SK-N-SH (cell line): ENCODE measurements at regions not wholly inside any gene's neighbourhood (a gene's known extent, or its start where the extent isn't known, plus 50 kb on each side); places are given as distances from the start of the nearest gene placed in this dataset.

Source experiments
- CTCF ChIA-PET: fragments of 300-600, 350-600 bp; formaldehyde crosslinking; extraction: SDS; loops from one replicate; lab custom pipeline; 2021; lab: Yijun Ruan, JAX
- POLR2A ChIA-PET: fragments of 350-600 bp; sonication (Branson Sonifier 250); formaldehyde crosslinking; extraction: SDS; loops from one replicate; lab custom pipeline; 2020; ENCODE audit warnings: antibody characterized with exemption, inconsistent platforms; lab: Yijun Ruan, JAX
- DNase-seq: peaks from one replicate; pipeline ENCODE4 v3.0.0; 2012
- H2AFZ ChIP-seq: fragments of 200-600 bp; sonication (generic); 2 replicates; pipeline ENCODE4 v1.8.1; 2016; ENCODE audit warnings: antibody characterized with exemption, mild to moderate bottlenecking, low read depth
- H3F3A ChIP-seq: fragments of 200-600 bp; sonication (generic); replicated peaks from 2 replicates; pipeline ENCODE3; 2016; ENCODE audit warnings: antibody characterized with exemption, mild to moderate bottlenecking; ENCODE audit not compliant: insufficient read depth
- H3K27ac ChIP-seq, 2 experiments: fragments of 200-500 bp in 1 of 2; fragments of 200-600 bp in 1 of 2; sonication (Bioruptor generic) in 1 of 2; sonication (generic), shearing (Covaris generic) in 1 of 2; 2 replicates each; pipeline versions ENCODE4 v1.5.1 to v1.6.1; 2014 to 2016; ENCODE audit warnings: low read depth in 2 of 2, inconsistent platforms in 1 of 2, low read length in 1 of 2, mild to moderate bottlenecking in 1 of 2, mixed read lengths in 1 of 2
- H3K27me3 ChIP-seq: fragments of 200-600 bp; sonication (generic), shearing (Covaris generic); 2 replicates; pipeline ENCODE4 v1.6.1; 2016; ENCODE audit warnings: mixed run types; ENCODE audit not compliant: insufficient read depth
- H3K36me3 ChIP-seq, 2 experiments: fragments of 200-500 bp in 1 of 2; fragments of 200-600 bp in 1 of 2; sonication (Bioruptor generic) in 1 of 2; sonication (generic) in 1 of 2; replicated peaks in 1 of 2; 2 replicates each; pipeline versions ENCODE3 to v1.5.1; 2014 to 2016; ENCODE audit warnings: low read length in 1 of 2, mild to moderate bottlenecking in 1 of 2; ENCODE audit not compliant: insufficient read depth in 2 of 2, control insufficient read depth in 1 of 2
- H3K4me1 ChIP-seq, 2 experiments: fragments of 200-500 bp in 1 of 2; fragments of 200-600 bp in 1 of 2; sonication (Bioruptor generic) in 1 of 2; sonication (generic), shearing (Covaris generic) in 1 of 2; 2 replicates each; pipeline versions ENCODE4 v1.5.1 to v1.6.1; 2014 to 2016; ENCODE audit warnings: low read depth in 1 of 2, low read length in 1 of 2, mixed run types in 1 of 2; ENCODE audit not compliant: insufficient read depth in 2 of 2, control insufficient read depth in 1 of 2
- H3K4me2 ChIP-seq: fragments of 200-600 bp; sonication (generic), shearing (Covaris generic); 2 replicates; pipeline ENCODE4 v1.6.1; 2017; ENCODE audit warnings: mixed run types
- H3K4me3 ChIP-seq, 2 experiments: fragments of 200-500 bp in 1 of 2; fragments of 200-600 bp in 1 of 2; sonication (Bioruptor generic) in 1 of 2; sonication (generic), shearing (Covaris generic) in 1 of 2; 2 replicates each; pipeline versions ENCODE4 v1.5.1 to v1.8.1; 2014 to 2016; ENCODE audit warnings: low read depth in 2 of 2, inconsistent platforms in 1 of 2, low read length in 1 of 2, mild to moderate bottlenecking in 1 of 2, mixed read lengths in 1 of 2, moderate library complexity in 1 of 2
- H3K79me2 ChIP-seq: fragments of 200-600 bp; sonication (generic); 2 replicates; pipeline ENCODE4 v1.8.1; 2017; ENCODE audit warnings: mild to moderate bottlenecking; ENCODE audit not compliant: insufficient read depth
- H3K9ac ChIP-seq: fragments of 200-600 bp; sonication (generic); 2 replicates; pipeline ENCODE4 v1.6.1; 2017; ENCODE audit warnings: mixed run types
- H3K9me2 ChIP-seq: fragments of 200-600 bp; sonication (generic); 2 replicates; pipeline ENCODE4 v1.6.1; 2017; ENCODE audit warnings: mixed run types
- H3K9me3 ChIP-seq: fragments of 200-600 bp; sonication (generic); 2 replicates; pipeline ENCODE4 v1.6.1; 2017; ENCODE audit warnings: mixed run types, mild to moderate bottlenecking, moderate library complexity
- H4K20me1 ChIP-seq: fragments of 200-600 bp; sonication (generic); 2 replicates; pipeline ENCODE4 v1.6.1; 2017; ENCODE audit warnings: mild to moderate bottlenecking, mixed run types; ENCODE audit not compliant: insufficient read depth
- CHD2 ChIP-seq: fragments of 150-350 bp; IDR thresholded peaks from 2 replicates; pipeline ENCODE4 v1.6.1; 2018; ENCODE audit warnings: low read length; ENCODE audit not compliant: partially characterized antibody
- EP300 ChIP-seq, 2 experiments: IDR thresholded peaks; 2 replicates each; pipeline versions ENCODE4 v1.4.0 to v1.6.1; 2012; ENCODE audit warnings: borderline replicate concordance in 1 of 2, low read depth in 1 of 2, low read length in 1 of 2
- FOXJ3 ChIP-seq: sonication (generic); formaldehyde crosslinking; IDR thresholded peaks from 2 replicates; pipeline ENCODE4 v1.5.1; 2020; ENCODE audit warnings: mild to moderate bottlenecking, missing genetic modification reagents
- FOXM1 ChIP-seq: IDR thresholded peaks from 2 replicates; pipeline ENCODE4 v1.4.0; 2012; ENCODE audit warnings: low read depth, mild to moderate bottlenecking
- NRF1 ChIP-seq: IDR thresholded peaks from 2 replicates; pipeline ENCODE4 v1.6.1; 2012; ENCODE audit warnings: low read depth, mild to moderate bottlenecking, low read length
- RFX5 ChIP-seq: IDR thresholded peaks from 2 replicates; pipeline ENCODE4 v1.6.1; 2012; ENCODE audit warnings: mild to moderate bottlenecking, improper control_type of control experiment, low read length
- SIN3A ChIP-seq: IDR thresholded peaks from 2 replicates; pipeline ENCODE4 v1.6.1; 2012; ENCODE audit warnings: low read depth, mild to moderate bottlenecking, low read length, moderate library complexity, borderline replicate concordance
- TAF1 ChIP-seq: IDR thresholded peaks from 2 replicates; pipeline ENCODE4 v1.6.1; 2012; ENCODE audit warnings: low read depth, mild to moderate bottlenecking, low read length, moderate library complexity, borderline replicate concordance
- TEAD4 ChIP-seq: IDR thresholded peaks from 2 replicates; pipeline ENCODE4 v1.4.0; 2012; ENCODE audit warnings: mild to moderate bottlenecking, borderline replicate concordance; ENCODE audit not compliant: insufficient read depth
- YY1 ChIP-seq: IDR thresholded peaks from 2 replicates; pipeline ENCODE4 v1.4.0; 2012; ENCODE audit warnings: low read depth, mild to moderate bottlenecking
- WGBS: methylation state at CpG from one replicate; pipeline ENCODE4 v1.1.6; 2017; ENCODE audit warnings: low lambda C conversion rate; 5-methylcytosine and 5-hydroxymethylcytosine counted together
- TF ChIP-seq, protein P1 (sequence below): IDR thresholded peaks from 2 replicates; pipeline ENCODE4 v1.6.1; 2012; ENCODE audit warnings: mild to moderate bottlenecking, low read depth, low read length, moderate library complexity
- TF ChIP-seq, protein P2 (sequence below): IDR thresholded peaks from 2 replicates; pipeline ENCODE4 v1.4.0; 2012; ENCODE audit warnings: low read depth, borderline replicate concordance

DNA sequence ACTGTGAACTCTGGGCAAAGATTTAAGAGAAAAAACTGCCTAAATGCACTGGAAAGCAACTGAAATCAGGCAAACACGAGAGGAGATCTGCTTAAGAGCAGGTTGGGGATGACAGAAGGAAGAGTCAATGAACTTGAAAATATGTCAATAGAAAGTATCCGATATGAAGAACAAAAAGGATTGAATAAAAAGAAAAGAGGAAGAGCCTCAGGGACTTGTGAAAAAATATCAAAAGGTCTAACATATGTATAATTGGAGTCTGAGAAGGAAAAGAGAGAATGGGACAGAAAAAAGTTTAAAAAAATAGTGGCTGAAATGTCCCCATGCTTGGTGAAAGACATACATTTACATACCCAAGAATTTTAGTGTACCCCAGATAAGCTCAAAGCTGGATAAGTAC is 195.5 kb downstream of the COPRS start (continued):
- TF ChIP-seq, protein P1, sequence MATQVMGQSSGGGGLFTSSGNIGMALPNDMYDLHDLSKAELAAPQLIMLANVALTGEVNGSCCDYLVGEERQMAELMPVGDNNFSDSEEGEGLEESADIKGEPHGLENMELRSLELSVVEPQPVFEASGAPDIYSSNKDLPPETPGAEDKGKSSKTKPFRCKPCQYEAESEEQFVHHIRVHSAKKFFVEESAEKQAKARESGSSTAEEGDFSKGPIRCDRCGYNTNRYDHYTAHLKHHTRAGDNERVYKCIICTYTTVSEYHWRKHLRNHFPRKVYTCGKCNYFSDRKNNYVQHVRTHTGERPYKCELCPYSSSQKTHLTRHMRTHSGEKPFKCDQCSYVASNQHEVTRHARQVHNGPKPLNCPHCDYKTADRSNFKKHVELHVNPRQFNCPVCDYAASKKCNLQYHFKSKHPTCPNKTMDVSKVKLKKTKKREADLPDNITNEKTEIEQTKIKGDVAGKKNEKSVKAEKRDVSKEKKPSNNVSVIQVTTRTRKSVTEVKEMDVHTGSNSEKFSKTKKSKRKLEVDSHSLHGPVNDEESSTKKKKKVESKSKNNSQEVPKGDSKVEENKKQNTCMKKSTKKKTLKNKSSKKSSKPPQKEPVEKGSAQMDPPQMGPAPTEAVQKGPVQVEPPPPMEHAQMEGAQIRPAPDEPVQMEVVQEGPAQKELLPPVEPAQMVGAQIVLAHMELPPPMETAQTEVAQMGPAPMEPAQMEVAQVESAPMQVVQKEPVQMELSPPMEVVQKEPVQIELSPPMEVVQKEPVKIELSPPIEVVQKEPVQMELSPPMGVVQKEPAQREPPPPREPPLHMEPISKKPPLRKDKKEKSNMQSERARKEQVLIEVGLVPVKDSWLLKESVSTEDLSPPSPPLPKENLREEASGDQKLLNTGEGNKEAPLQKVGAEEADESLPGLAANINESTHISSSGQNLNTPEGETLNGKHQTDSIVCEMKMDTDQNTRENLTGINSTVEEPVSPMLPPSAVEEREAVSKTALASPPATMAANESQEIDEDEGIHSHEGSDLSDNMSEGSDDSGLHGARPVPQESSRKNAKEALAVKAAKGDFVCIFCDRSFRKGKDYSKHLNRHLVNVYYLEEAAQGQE: no peak
- TF ChIP-seq TAF1: no peak
- no peak for TF ChIP-seq TEAD4
- TF ChIP-seq EP300 (IDR thresholded peaks at IDR 0.05; ENCODE audit: borderline replicate concordance in 1 of 2, low read depth in 1 of 2, low read length in 1 of 2): no peak
- no peak for TF ChIP-seq NRF1
- no peak for TF ChIP-seq CHD2
- TF ChIP-seq YY1: no peak
- TF ChIP-seq FOXM1: no peak
- no peak for TF ChIP-seq FOXJ3
- no peak for TF ChIP-seq RFX5
- no peak for TF ChIP-seq SIN3A
- TF ChIP-seq, all 33 proteins: peak for 0

DNA sequence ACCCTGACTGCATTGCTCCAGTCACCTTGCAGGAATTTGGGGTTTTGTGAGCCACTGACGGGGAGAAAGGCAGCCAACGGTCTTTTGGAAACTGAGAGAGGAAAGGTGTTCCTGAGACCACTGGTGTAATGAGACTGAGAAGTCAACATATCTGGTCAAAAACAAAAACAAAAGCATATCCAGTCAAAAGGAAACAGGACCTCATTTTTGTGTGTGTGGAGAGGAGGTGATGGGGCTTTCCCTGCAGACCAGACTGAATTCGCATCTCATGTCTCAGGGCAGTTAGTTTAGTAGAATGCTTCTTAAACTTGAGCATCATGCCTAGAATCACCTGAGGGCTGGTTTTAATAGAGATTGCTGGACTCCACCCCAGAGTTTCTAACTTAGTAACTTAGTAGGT is 198.4 kb downstream of the COPRS start:
- H2AFZ ChIP-seq: no peak overlapping the region
- TF ChIP-seq YY1: no peak
- TF ChIP-seq, protein P2, sequence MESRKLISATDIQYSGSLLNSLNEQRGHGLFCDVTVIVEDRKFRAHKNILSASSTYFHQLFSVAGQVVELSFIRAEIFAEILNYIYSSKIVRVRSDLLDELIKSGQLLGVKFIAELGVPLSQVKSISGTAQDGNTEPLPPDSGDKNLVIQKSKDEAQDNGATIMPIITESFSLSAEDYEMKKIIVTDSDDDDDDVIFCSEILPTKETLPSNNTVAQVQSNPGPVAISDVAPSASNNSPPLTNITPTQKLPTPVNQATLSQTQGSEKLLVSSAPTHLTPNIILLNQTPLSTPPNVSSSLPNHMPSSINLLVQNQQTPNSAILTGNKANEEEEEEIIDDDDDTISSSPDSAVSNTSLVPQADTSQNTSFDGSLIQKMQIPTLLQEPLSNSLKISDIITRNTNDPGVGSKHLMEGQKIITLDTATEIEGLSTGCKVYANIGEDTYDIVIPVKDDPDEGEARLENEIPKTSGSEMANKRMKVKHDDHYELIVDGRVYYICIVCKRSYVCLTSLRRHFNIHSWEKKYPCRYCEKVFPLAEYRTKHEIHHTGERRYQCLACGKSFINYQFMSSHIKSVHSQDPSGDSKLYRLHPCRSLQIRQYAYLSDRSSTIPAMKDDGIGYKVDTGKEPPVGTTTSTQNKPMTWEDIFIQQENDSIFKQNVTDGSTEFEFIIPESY: no peak
- ChIA-PET POLR2A (no interaction called here), CTCF (no interaction called here)
- H3K4me2 ChIP-seq: no peak overlapping the region
- H3K27me3 ChIP-seq: no peaks in the 10 kb centered on the region
- DNase-seq: no peak
- no peak overlapping the region for H3K9ac ChIP-seq
- WGBS: 81% methylated on average over 3 of the region's 3 CpGs
- H3K9me3 ChIP-seq: peaks cover 9% of the 10 kb centered on the region; the same call in 1 of the 2 replicates
- H3K4me3 ChIP-seq: no peak overlapping the region
- no peaks in the 10 kb centered on the region for H3K36me3 ChIP-seq
- H3K27ac ChIP-seq: no peak overlapping the region
- no peaks in the 10 kb centered on the region for H3K9me2 ChIP-seq
- no peaks in the 10 kb centered on the region for H3F3A ChIP-seq
- H3K79me2 ChIP-seq: no peaks in the 10 kb centered on the region
- H4K20me1 ChIP-seq: no peaks in the 10 kb centered on the region
- no peaks in the 10 kb centered on the region for H3K4me1 ChIP-seq
